Fibroblast of pulmonary artery (primary cell): ENCODE measurements at regions not wholly inside any gene's neighbourhood (a gene's known extent, or its start where the extent isn't known, plus 50 kb on each side); places are given as distances from the start of the nearest gene placed in this dataset.
"Not testable (repeated sequence)": the region's sequence is repeated elsewhere in the genome, so short reads cannot be mapped to it uniquely, and the experiment has no call there.

Experiments
- DNase-seq: peaks from one replicate; pipeline ENCODE4 v3.0.0-alpha.2; 2010; ENCODE audit warnings: low read depth
- H3K4me3 ChIP-seq: replicated peaks from 2 replicates; pipeline ENCODE4 v1.5.1; 2011; ENCODE audit warnings: low read depth, mild to moderate bottlenecking, control low read depth, low read length, moderate library complexity
- CTCF ChIP-seq: IDR thresholded peaks from 2 replicates; pipeline ENCODE4 v1.5.1; 2011; ENCODE audit warnings: mild to moderate bottlenecking, control low read depth, low read length, inconsistent platforms; ENCODE audit errors: missing control alignments

DNA sequence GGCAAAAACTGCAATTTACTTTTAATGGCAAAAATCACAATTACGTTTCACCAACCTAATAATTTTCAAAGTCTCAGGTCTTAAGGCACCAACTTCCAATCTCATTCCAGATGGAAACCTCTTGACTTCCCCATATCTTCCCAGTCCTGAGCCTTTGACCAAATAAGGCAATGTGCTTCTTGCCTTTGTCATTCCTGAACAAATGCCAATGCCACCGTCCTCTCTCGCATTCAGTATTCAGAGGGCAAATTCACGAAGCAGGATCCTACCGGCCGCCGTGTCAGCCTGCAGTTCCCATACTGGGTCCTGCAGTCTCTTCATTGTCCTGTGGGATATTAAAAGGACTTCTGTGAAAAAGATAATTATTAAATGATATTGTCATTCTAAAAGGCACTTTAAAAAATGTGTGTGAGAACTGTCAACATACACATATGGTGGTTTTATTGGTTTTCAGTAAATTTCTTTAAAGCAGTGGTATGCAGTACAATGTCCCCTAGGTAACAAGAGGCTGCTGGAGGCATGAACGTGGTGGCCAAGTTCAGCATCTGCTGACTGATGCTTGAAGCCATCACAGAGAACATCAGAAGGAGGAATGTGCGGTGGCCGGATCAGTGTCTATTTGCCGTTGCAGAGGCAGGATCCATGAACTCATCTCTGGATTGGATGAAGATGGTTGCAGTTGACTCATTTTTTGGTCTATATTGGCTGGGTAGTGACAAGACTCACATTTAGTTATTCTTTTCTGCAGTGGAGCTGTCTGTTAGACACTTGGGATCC lies 101.4 kb upstream of the IRX4 start:
- no peak for DNase-seq
- TF ChIP-seq CTCF, result no peak
- H3K4me3 ChIP-seq, result no peak overlapping the region

DNA sequence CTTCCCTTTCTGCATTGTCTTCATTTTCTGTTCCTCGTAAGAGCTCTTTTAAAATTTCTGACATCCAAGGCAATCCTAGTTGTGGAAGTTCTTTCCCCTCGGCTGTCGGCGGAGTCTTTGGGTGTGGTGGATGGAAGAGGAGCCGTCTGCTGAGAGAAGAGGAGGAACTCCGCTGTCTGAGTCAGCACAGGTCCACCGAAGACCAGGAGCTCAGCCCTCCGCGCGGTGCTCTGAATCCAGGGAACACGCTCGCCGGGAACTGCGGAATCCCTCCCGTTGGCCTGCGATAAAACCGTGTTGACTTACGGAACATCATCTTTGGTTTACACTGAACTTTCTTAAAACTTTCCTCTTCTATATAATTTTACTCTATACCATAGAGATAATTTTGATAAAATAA lies 100.7 kb upstream of the IRX4 start:
- no peak overlapping the region for H3K4me3 ChIP-seq
- no peak for DNase-seq
- no peak for TF ChIP-seq CTCF

GRCh38 chr5:1982561-1982960 lies 99.8 kb upstream of the IRX4 start:
- H3K4me3 ChIP-seq, DNase-seq: not testable (repeated sequence)

- peak; percentile 1 for DNase-seq
- no peak overlapping the region for H3K4me3 ChIP-seq
- no peak for TF ChIP-seq CTCF
Observed at GRCh38 chr5:1975898-1976765, 93.4 kb upstream of the IRX4 start.

DNA sequence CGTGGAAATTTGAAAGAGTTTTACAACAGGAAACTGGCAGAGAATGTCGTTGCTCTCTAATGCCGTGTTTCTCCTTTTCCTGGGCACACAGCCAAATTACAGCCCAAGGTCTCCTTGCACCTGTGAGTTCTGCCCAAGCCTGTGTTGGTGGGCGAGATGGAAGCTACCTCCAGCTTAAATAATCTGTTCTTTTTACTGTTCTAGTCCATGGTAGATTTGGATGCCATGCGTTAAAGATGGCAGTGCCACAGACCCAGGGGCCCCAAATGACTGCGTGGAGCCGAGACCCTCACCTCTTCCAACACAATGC lies 92.6 kb upstream of the IRX4 start:
- TF ChIP-seq CTCF, result no peak
- H3K4me3 ChIP-seq, result no peak overlapping the region
- DNase-seq, result no peak

DNA sequence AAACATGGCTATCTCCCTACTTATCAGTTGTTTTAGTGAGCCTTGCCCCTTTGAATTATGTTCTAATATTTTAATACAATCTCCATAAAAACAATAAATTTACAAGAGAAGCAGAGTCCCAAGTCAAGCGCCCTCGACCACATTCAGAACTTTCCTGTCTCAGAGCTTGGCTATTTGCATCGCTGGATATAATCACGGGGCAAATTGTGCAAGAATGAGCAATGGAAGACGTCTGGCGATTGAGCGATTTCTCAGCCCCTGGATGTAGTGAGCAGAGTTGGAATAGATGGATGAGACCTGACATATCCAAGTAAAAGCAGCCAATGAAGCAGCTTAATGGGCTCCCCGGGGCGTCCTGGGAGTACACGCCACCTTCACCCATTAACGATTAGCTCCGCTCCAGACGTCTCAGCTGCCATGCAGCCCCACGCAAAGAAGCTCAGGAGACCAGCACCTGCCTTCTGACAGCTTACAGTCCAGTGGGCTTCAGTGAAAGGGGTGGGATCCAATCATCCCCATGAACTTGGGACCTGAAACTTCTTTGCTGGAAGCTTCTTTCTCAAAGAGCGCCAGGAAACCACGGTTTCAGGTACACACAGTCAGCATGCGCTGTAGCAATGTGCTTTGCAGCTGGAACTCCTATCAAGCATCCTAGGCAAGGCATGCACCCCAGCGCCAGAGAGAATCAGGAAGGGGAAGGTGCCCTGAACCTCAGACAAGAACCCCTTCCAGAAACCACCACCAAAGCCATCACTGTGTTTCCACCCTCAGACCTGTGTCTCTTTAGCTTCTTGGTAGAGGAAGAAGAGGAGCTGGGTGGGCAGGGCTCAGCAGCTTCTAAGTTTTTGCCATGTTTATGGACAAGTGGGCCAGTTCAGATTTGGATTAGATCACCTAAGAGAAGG lies 92.0 kb upstream of the IRX4 start:
- TF ChIP-seq CTCF, result no peak
- H3K4me3 ChIP-seq, result no peak overlapping the region
- DNase-seq, result no peak

GRCh38 chr5:1974081-1974480 lies 91.4 kb upstream of the IRX4 start:
- TF ChIP-seq CTCF, result no peak
- no peak overlapping the region for H3K4me3 ChIP-seq
- no peak for DNase-seq
